Endothelial cell of umbilical vein (primary cell): ENCODE measurements at regions not wholly inside any gene's neighbourhood (a gene's known extent, or its start where the extent isn't known, plus 50 kb on each side); places are given as distances from the start of the nearest gene placed in this dataset.

Experiments used
- BruUV-seq: library from RNA; stranded (reverse); fragments of 400-500 nt; replicated peaks from 2 replicates; lab custom pipeline; 2021; lab: Mats Ljungman, UMichigan
- CTCF ChIA-PET: fragments of 300-600, 350-600 bp; sonication (Branson Sonifier 250); formaldehyde crosslinking; loops from one replicate; lab custom pipeline; 2021; ENCODE audit warnings: antibody characterized with exemption, inconsistent platforms; lab: Charles Lee
- POLR2A ChIA-PET: fragments of 300-600, 350-600 bp; sonication (Branson Sonifier 250); formaldehyde crosslinking; loops from one replicate; lab custom pipeline; 2021; ENCODE audit warnings: antibody characterized with exemption, inconsistent platforms; lab: Charles Lee
- DNase-seq: peaks from one replicate; pipeline ENCODE4 v3.0.0-alpha.2; 2011; ENCODE audit warnings: low read depth, low spot score
- FAIRE-seq: peaks from 2 replicates; lab custom pipeline; 2011; peaks lifted over from hg19 to GRCh38; lab: Jason Lieb, UNC
- H2AFZ ChIP-seq: 2 replicates; pipeline ENCODE4 v1.6.0; 2012; ENCODE audit warnings: low read depth, low read length, control low read depth, inconsistent platforms
- H3K27ac ChIP-seq: 2 replicates; pipeline ENCODE4 v1.5.1; 2011; ENCODE audit warnings: low read depth, mild to moderate bottlenecking, control low read depth, low read length, moderate library complexity; ENCODE audit not compliant: insufficient read depth
- H3K27me3 ChIP-seq, 2 experiments: 2 replicates each; pipeline versions ENCODE4 v1.6.0 to v1.6.1; 2011; ENCODE audit warnings: low read length in 2 of 2, mixed read lengths in 1 of 2; ENCODE audit not compliant: control insufficient read depth in 2 of 2, insufficient read depth in 2 of 2
- H3K36me3 ChIP-seq, 2 experiments: 2 replicates in 1 of 2; 3 replicates in 1 of 2; pipeline ENCODE4 v1.5.1; 2011; ENCODE audit warnings: low read length in 2 of 2, mild to moderate bottlenecking in 1 of 2, moderate library complexity in 1 of 2; ENCODE audit not compliant: control insufficient read depth in 2 of 2, insufficient read depth in 2 of 2; ENCODE audit errors: extremely low read depth in 1 of 2
- H3K4me1 ChIP-seq: 3 replicates; pipeline ENCODE4 v1.5.1; 2011; ENCODE audit warnings: mild to moderate bottlenecking, low read length; ENCODE audit not compliant: control insufficient read depth, insufficient read depth; ENCODE audit errors: extremely low read depth
- H3K4me2 ChIP-seq: 2 replicates; pipeline ENCODE4 v1.6.1; 2011; ENCODE audit warnings: low read length, control low read depth, mixed read lengths; ENCODE audit not compliant: insufficient read depth
- H3K4me3 ChIP-seq, 3 experiments: fragments of 200-600 bp in 1 of 3; sonication (generic), shearing (Covaris generic) in 1 of 3; replicated peaks in 1 of 3; 2 replicates each; pipeline ENCODE4 v1.5.1; 2011 to 2016; ENCODE audit warnings: control low read depth in 3 of 3, low read length in 3 of 3, mild to moderate bottlenecking in 2 of 3, inconsistent platforms in 1 of 3, low read depth in 1 of 3, moderate library complexity in 1 of 3; ENCODE audit not compliant: insufficient read depth in 1 of 3
- H3K79me2 ChIP-seq: 2 replicates; pipeline ENCODE4 v1.6.0; 2012; ENCODE audit warnings: low read length, inconsistent platforms; ENCODE audit not compliant: control insufficient read depth, insufficient read depth
- H3K9ac ChIP-seq: replicated peaks from 2 replicates; pipeline ENCODE3; 2011; ENCODE audit warnings: low read length, control low read depth; ENCODE audit not compliant: insufficient read depth; ENCODE audit errors: extremely low read depth
- H3K9me1 ChIP-seq: replicated peaks from 3 replicates; pipeline ENCODE4 v1.6.0; 2011; ENCODE audit warnings: mild to moderate bottlenecking, low read length; ENCODE audit not compliant: control insufficient read depth, insufficient read depth; ENCODE audit errors: extremely low read depth
- H3K9me3 ChIP-seq: replicated peaks from 2 replicates; pipeline ENCODE4 v1.5.1; 2012; ENCODE audit warnings: low read length, inconsistent platforms; ENCODE audit not compliant: control insufficient read depth, insufficient read depth
- H4K20me1 ChIP-seq: replicated peaks from 2 replicates; pipeline ENCODE3; 2011; ENCODE audit warnings: mild to moderate bottlenecking, low read length; ENCODE audit not compliant: control insufficient read depth, insufficient read depth; ENCODE audit errors: extremely low read depth
- CTCF ChIP-seq, 2 donors: IDR thresholded peaks; 1 replicate in 1 of 2; 2 replicates in 1 of 2; pipeline ENCODE4 v1.5.1; 2011; ENCODE audit warnings: low read length in 2 of 2, mild to moderate bottlenecking in 2 of 2, moderate library complexity in 2 of 2, control low read depth in 1 of 2, inconsistent platforms in 1 of 2, low read depth in 1 of 2; ENCODE audit not compliant: insufficient read depth in 1 of 2; ENCODE audit errors: extremely low read depth in 1 of 2
- EZH2 ChIP-seq: IDR thresholded peaks from 2 replicates; pipeline ENCODE4 v1.6.1; 2012; ENCODE audit warnings: borderline replicate concordance, low read depth, mild to moderate bottlenecking, moderate library complexity, low read length, inconsistent platforms; ENCODE audit not compliant: severe bottlenecking
- FOS ChIP-seq: IDR thresholded peaks from 2 replicates; pipeline ENCODE4 v1.6.1; 2011; ENCODE audit warnings: mild to moderate bottlenecking, low read length, moderate library complexity, borderline replicate concordance; ENCODE audit not compliant: insufficient read depth
- GATA2 ChIP-seq: IDR thresholded peaks from 2 replicates; pipeline ENCODE4 v1.7.0; 2011; ENCODE audit warnings: low read depth, mild to moderate bottlenecking, moderate library complexity, mixed read lengths, low read length; ENCODE audit not compliant: insufficient read length, insufficient read depth
- JUN ChIP-seq: IDR thresholded peaks from 2 replicates; pipeline ENCODE4 v1.6.1; 2011; ENCODE audit warnings: borderline replicate concordance, low read depth; ENCODE audit not compliant: insufficient read length, insufficient read depth
- MAX ChIP-seq: IDR thresholded peaks from 2 replicates; pipeline ENCODE4 v1.6.1; 2011; ENCODE audit not compliant: insufficient read depth, insufficient read length
- MYC ChIP-seq: IDR thresholded peaks from one replicate; pipeline ENCODE4 v1.6.1; 2011; ENCODE audit warnings: mild to moderate bottlenecking, low read depth, low read length
- POLR2A ChIP-seq: IDR thresholded peaks from 2 replicates; pipeline ENCODE4 v1.6.1; 2012; ENCODE audit warnings: low read depth, mild to moderate bottlenecking, control low read depth, low read length
- POLR2AphosphoS5 ChIP-seq: IDR thresholded peaks from 2 replicates; pipeline ENCODE4 v1.6.1; 2012; ENCODE audit warnings: low read depth, mild to moderate bottlenecking, control low read depth, low read length, moderate library complexity; ENCODE audit not compliant: insufficient read depth
- dilution Hi-C: fragments of 300-500 bp; cut with MboI; formaldehyde crosslinking; loops from one replicate; pipeline ENCODE4 v1.15.0; 2019; ENCODE audit warnings: low sequenced_read_pairs; ENCODE audit not compliant: extremely low pct_ligation_motif_present
- intact Hi-C: fragments of 100-400 bp; cut with micrococcal nuclease; formaldehyde crosslinking; loops from one replicate; pipeline ENCODE4 v1.10.0; 2022

- Histone ChIP-seq H3K4me1 (no peaks in the 10 kb centered on the region), H3K79me2 (no peaks in the 10 kb centered on the region), H3K27ac (no peak overlapping the region), H3K9me1 (no peaks in the 10 kb centered on the region), H3K9ac (no peak overlapping the region), H2AFZ (no peak overlapping the region), H4K20me1 (no peaks in the 10 kb centered on the region), H3K4me3 (no peak overlapping the region), H3K4me2 (no peak overlapping the region), H3K9me3 (no peaks in the 10 kb centered on the region), H3K36me3 (no peaks in the 10 kb centered on the region), H3K27me3 (peaks cover 4 to 17% of the 10 kb centered on the region in 2 experiments)
- POLR2A ChIA-PET: no interaction called here
- no peak for TF ChIP-seq FOS
- TF ChIP-seq GATA2: no peak
- no peak for TF ChIP-seq CTCF (IDR thresholded peaks at IDR 0.05; ENCODE audit: extremely low read depth in 1 of 2, insufficient read depth in 1 of 2, low read depth in 1 of 2, low read length in 2 of 2)
- TF ChIP-seq MYC: no peak
- TF ChIP-seq EZH2: no peak
- no peak for TF ChIP-seq JUN
- no peak for TF ChIP-seq POLR2A
- no peak for TF ChIP-seq MAX
- no peak for TF ChIP-seq POLR2AphosphoS5
- intact Hi-C loops (no loop called here), dilution Hi-C loops (no loop called here)
- DNase-seq (no peak), FAIRE-seq (no peak)
- BruUV-seq: no TSS peak
- CTCF ChIA-PET: interaction anchor here (1.1 to 2.7 kb wide), 3 partner anchors 15 to 24 kb away, joined by 3 to 17 read pairs (median 3); no protein-coding TSS in a partner anchor
These were observed 59.7 kb upstream of the CLPB start for GRCh38 chr11:72494109-72494429.
